HG03103 (cell line): ENCODE measurements at regions not wholly inside any gene's neighbourhood (a gene's known extent, or its start where the extent isn't known, plus 50 kb on each side); places are given as distances from the start of the nearest gene placed in this dataset.

ENCODE experiments used
- ATAC-seq: cut with Tn5 transposase; IDR thresholded peaks from one replicate; pipeline ENCODE4 v1.9.1; 2021; ENCODE audit warnings: low read depth; ENCODE audit not compliant: unreplicated experiment

GRCh38 chr5:57863661-57864060 is 381.1 kb upstream of the ACTBL2 start:
- ATAC-seq: no peak

GRCh38 chr5:57862942-57863341 is 380.3 kb upstream of the ACTBL2 start:
- no peak for ATAC-seq

GRCh38 chr5:57862471-57862911 is 379.9 kb upstream of the ACTBL2 start:
- ATAC-seq: no peak

GRCh38 chr5:57859626-57860025 is 377.0 kb upstream of the ACTBL2 start:
- ATAC-seq: no peak

- ATAC-seq: no peak
These were observed 376.3 kb upstream of the ACTBL2 start for GRCh38 chr5:57858905-57859304.

- no peak for ATAC-seq
These were observed 375.1 kb upstream of the ACTBL2 start for GRCh38 chr5:57857696-57858095.

GRCh38 chr5:57855831-57856230 is 373.2 kb upstream of the ACTBL2 start:
- ATAC-seq: no peak

GRCh38 chr5:57853929-57854697 is 371.5 kb upstream of the ACTBL2 start:
- no peak for ATAC-seq

- no peak for ATAC-seq
These were observed 367.5 kb upstream of the ACTBL2 start for GRCh38 chr5:57850109-57850508.

- no peak for ATAC-seq
These were observed 362.4 kb upstream of the ACTBL2 start for GRCh38 chr5:57845025-57845424.

- no peak for ATAC-seq
These were observed 361.8 kb upstream of the ACTBL2 start for GRCh38 chr5:57844410-57844809.

- ATAC-seq: no peak
These were observed 360.4 kb upstream of the ACTBL2 start for GRCh38 chr5:57843059-57843367.

- no peak for ATAC-seq
These were observed 359.9 kb upstream of the ACTBL2 start for GRCh38 chr5:57842364-57843058.

- no peak for ATAC-seq
These were observed 359.2 kb upstream of the ACTBL2 start for GRCh38 chr5:57841676-57842363.

- ATAC-seq: no peak
These were observed 356.9 kb upstream of the ACTBL2 start for GRCh38 chr5:57839437-57840079.

GRCh38 chr5:57839025-57839424 is 356.4 kb upstream of the ACTBL2 start:
- no peak for ATAC-seq

- no peak for ATAC-seq
These were observed 354.3 kb upstream of the ACTBL2 start for GRCh38 chr5:57836921-57837320.

- ATAC-seq: no peak
These were observed 353.7 kb upstream of the ACTBL2 start for GRCh38 chr5:57836331-57836730.

GRCh38 chr5:57834829-57835608 is 352.4 kb upstream of the ACTBL2 start:
- ATAC-seq: no peak

- no peak for ATAC-seq
These were observed 350.9 kb upstream of the ACTBL2 start for GRCh38 chr5:57833489-57833888.
